Occipital lobe (tissue), 1 donor: ENCODE measurements at regions not wholly inside any gene's neighbourhood (a gene's known extent, or its start where the extent isn't known, plus 50 kb on each side); places are given as distances from the start of the nearest gene placed in this dataset.
"Not testable (repeated sequence)": the region's sequence is repeated elsewhere in the genome, so short reads cannot be mapped to it uniquely, and the experiment has no call there.

Source experiments
- DNase-seq: peaks from one replicate; lab custom pipeline; 2025; lab: John Stamatoyannopoulos, UW

DNA sequence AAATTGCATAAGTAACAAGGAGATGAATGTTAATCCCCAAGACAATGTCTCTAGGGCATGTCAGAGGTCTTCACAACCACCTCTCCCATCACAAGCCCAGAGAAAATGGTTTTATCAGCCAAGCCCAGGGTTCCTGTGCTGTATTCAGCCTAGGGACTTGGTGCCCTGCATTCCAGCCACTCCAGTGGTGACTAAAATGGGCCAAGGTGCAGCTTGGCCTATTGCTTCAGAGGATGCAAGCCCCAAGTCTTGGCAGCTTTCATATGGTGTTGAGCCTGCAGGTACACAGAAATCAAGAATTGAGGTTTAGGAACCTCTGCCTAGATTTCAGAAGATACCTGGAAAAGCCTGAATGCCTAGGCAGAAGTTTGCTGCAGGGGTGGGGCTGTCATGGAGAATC lies 1118.6 kb downstream of the PLA2G4A start:
- no peak for DNase-seq

DNA sequence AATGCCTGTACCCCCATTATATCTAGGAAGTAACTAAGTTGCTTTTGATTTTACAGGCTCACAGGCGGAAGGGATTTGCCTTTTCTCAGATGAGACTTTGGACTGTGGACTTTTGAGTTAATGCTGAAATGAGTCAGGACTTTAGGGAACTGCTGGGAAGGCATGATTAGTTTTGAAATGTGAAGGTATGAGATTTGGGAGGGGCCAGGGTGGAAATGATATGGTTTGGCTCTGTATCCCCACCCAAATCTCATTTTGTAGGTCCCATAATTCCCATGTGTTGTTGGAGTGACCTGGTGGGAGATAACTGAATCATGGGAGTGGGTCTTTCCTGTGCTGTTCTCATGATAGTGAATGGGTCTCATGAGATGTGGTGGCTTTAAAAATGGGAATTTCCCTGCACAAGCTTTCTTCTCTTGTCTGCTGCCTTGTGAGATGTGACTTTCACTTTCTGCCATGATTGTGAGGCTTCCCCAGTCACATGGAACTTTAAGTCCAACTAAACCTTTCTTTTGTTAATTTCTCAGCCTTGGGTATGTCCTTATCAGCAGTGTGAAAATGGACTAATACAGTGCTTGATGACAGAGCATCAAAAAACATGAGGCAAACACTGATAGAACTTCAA lies 1119.5 kb downstream of the PLA2G4A start:
- DNase-seq = no peak

DNA sequence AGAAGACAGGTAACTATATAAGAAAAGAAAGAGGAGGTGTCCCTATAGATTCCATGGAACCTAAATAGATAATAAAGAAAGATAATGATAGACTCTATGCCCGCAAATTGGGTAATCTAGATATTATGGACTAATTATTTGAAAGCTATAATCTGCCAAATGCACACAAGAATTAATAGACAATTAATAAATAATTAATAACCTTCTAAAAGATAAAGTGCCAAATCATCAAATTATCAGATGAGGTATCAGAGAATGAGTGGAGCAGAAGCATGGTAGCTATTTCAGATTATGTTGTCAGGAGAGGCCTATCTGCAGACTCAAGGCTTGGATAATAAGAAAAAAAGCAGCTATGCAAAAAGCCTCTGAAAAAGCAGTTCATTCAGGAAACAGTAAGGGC lies 1120.8 kb downstream of the PLA2G4A start:
- DNase-seq = no peak

DNA sequence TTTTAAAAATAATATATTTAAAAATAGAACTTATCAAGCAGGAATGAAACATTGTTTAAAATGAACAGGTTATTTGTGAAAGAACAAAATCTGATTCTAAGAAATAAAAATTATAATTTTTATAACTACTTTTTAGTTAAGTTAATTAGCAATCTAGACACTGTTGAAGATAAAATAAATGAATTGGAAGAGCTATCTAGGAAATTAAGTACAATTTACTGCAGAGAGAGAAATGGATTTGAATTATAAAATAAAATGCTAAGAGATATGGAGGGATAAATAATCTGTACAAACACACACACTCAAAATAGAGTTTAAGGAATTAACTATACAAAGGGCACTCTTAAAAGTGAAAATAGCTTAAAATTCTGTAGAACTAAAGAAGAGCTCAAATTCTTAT lies 1123.1 kb downstream of the PLA2G4A start:
- DNase-seq = no peak

DNA sequence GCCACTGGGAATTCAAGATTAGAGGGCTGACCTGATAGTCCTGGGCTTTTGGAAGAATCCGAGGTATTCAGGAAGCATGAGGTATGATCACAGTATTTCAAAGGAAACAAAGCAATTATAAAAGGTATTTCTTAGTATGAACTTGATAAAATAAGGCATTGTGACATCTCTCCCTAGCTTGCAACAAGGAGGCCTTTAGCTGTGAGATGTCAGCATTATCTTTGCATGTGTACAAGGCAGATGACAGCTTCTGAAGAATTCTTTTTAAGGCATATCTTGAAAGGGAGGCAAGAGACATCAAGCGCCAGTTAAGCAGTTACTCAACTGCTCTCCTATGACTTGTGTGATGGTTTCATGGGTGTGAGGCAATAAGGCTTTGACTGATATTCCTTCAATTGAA lies 1123.7 kb downstream of the PLA2G4A start:
- no peak for DNase-seq

DNA sequence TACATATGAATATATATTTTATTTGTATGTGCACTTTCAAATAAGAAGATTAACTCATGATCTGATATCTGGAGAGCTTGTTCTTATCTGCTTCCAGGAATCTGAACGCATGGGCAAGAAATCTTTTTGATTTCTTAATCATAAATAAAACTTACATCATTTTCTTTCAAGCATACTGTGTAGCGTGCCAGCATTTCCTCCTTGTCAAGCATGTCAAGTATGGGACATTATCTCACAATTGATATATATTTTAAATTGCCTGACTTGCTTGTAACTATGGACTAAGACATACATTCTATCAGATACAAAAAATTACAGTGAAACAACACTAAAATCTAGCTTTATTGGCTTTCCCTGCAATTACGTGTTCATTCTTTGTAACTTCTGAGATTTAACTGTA lies 1128.2 kb downstream of the PLA2G4A start:
- DNase-seq = no peak

DNA sequence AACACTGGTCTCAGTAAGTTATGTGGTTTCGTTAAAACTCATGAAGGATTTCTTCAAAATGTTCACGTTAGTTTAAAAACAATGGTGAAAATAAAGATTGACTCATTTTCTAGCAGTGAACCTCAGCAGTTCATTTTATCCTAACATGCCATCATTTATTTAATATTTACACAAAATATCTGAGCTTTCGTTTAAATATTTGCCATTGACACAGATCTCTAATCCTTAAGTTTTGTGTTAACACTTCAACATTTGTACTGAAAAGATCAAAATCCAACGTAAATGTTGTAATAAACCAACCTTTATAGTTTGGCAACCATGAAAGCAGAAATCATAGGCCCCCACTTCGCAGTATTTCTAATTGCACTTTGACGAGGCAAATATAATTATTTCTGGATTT lies 1129.5 kb downstream of the PLA2G4A start:
- DNase-seq = no peak

DNA sequence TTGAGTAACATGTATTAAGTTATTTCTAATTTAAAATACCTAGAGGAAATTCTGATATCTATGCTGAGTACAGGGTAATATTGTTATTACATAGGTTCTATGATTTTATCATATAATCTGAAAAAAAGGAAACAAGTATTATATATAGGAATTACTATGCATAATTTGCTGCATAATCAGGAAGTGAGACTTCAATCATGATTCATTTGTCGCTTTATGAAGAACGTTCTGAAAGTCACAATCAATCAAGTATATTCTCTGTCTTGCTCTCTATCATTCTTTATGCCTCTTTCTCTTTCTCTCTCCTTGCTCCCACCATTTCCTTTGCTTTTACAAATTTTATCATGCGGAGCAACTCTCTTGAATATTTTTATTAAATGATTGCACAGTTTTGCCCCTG lies 1130.3 kb downstream of the PLA2G4A start:
- DNase-seq = no peak

DNA sequence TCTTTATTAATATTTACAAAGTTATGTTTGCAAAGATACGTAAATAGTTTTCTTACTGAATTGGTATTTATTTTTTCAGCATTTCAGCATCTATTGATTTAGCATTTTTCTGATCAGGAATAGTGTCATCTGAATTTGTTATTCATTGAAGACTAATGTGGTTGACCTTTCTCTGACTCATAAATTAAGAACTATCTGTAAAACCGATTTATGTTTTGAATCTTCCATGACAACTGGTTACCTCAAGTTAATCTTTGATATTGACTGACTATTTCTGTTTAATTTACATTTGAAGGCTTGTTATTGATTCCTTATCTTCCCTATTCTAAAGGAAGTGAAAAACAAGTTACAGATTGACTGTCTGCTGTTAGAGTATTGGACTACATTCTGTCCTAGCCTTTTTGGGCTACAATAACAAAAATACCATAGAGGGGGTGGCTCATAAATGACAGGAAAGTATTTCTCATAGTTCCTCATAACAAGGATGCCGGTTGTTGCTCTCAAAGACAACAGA lies 1131.4 kb downstream of the PLA2G4A start:
- no peak for DNase-seq

DNA sequence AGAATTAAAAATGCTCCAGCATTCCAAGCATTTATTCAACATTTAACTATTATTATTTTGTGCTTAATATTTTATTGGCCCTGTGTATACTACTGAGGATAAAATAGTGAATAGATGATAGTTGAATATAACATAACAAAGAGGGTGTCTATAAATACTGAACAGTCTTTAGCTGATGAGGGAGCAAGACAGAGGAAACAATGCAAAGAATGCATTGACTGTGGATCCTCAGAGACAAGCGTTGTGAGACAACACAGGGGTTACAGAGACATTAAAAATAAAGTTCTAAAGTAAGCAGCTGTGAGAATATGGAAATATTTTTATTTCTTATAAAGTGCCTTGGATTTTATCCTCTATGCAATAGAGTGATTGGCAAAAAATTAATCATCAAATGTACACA lies 1133.1 kb downstream of the PLA2G4A start:
- no peak for DNase-seq

DNA sequence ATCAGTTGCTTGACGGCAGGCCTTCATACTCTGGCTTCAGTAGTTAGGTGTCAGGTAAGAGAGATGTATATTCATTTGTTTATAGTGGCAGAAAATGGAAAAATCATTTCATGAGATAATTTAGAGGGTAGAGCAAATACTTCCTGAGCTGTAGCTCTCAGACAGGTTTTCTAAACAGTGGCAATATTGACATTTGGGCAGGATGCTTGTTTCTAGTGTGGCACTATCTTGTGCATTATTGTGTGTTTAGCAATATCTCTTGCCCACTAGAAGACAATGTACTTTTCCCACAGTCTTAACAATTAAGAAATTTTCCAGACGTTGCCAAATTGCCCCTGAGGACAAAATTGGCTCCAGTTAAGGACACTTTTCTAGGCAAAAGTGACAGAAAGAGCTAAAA lies 1143.1 kb downstream of the PLA2G4A start:
- DNase-seq = no peak

DNA sequence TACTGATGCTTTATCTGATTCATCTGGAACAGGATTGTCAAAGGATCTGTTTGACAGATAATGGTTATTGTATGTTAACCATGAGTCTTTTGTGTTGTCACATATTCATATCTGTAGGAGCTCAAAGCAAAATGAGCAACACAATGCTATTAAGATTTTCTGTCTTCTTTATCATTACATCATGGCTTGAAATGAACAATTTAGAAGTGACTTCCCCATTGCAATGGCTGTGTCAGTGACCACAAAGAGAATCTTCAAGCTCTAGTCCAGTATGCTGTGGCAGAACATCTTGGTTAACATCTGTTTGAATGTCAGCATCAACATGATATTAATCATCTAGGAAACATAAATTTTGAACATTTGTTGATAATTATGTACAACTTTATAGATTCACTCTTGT lies 1148.5 kb downstream of the PLA2G4A start:
- DNase-seq = no peak

DNA sequence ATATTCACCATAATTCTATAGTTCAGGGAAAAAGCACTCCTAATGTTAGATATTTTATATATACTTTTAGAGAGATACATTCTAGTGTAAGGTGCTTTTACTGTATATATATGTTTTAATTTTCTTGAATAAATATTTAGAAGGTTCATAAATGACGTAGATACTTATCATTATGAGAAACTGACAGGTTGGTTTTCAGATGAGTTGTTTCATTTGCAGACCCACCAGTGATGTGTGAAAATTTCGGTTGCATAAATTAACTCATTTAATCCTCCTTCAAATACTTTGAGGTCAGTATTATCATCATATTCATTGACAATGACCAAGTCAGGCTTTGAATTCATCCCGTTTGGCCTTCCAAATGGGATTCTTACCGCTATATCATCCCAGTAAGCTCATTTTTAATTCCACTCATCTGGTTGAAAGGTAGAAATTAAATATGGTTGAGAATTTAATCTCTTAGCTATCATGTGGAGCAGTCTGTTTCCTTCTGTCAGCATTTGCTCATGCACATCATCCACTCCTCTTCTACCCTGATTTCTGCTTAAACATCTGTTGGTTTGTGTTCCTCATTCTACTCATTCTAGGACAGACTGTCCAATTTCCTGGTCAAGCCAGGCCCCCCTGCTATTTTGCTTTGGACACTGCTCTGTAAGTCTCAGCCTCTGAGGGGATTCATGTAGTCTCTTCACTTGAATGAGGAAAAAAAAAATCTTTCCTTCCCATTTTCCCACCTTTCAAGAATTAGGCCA lies 1156.6 kb downstream of the PLA2G4A start:
- DNase-seq = no peak

DNA sequence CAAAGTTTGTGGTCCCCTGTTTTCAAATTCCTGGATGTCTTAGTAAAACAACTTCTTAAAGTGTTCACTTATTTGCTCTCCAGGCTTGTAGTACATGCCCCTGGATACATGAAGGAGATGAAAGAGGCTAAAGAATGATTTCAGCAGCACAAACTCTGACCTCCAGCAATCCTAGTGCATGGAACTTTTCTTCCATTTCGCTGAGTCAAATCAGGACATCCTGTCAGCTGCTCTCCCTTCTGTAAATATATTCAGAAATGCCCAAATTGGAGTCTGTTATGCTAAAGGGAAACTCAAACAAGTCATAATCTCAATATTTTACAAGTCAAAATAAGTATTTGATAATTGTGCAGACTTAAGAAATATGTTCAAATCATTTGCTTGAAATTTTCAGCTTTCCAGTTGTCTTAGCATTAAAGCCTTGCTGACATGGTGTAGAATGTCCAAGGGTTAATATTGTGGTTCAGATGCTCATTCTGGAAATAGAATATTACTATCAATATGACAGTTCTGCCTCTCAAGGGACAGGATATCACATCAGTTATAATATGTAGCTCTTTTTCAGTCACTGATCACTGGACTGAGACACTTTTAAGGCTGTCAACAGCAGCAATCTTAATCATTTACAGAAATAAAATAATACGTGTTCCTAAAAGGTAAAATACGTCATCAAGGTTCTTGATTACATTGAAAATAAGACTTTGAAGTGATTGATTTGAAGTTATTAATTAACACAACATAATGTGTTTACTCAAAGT lies 1157.3 kb downstream of the PLA2G4A start:
- no peak for DNase-seq

DNA sequence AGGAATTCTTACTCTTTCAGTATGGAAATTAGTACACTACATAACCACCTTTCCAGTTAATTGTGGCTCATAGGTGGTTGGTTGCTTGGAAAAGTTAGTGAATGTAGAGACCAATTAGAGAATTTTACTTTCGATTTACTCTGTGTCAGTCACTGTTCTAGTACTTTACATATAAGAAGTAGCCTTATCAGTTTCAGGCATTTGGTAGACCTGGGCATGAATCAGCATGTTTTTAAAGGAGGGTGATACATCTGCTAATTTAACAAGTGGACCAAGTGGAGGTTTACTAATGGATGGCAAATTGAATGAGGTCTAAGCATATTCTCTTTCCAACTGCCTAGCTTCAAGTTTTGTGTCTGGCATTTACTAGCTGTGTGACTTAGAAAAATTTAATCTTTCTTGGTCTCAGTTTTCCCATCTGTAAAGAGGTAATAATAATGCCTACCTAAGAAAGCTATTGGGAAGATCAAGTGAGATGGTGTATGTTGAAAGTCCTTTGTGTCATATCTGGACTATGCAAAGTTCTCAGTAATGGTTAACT lies 1158.6 kb downstream of the PLA2G4A start:
- no peak for DNase-seq

DNA sequence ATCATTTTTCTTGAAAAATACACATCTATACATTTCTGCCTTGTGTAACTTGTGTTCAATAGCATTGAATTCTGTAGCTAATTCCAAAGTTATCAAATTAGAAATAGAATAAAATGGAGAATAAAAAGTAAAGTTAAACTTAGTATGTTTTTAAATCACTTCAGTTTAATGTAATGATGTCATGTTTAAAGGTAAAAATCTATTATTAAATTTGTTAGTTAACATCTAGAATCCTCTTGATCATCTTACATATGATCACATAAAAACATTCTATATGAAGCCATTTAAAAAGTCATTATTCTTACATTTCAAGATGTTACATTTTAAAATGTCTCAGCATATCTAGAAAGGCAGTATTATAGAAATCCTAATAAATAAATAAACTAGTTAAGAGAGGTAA lies 1163.2 kb downstream of the PLA2G4A start:
- no peak for DNase-seq

DNA sequence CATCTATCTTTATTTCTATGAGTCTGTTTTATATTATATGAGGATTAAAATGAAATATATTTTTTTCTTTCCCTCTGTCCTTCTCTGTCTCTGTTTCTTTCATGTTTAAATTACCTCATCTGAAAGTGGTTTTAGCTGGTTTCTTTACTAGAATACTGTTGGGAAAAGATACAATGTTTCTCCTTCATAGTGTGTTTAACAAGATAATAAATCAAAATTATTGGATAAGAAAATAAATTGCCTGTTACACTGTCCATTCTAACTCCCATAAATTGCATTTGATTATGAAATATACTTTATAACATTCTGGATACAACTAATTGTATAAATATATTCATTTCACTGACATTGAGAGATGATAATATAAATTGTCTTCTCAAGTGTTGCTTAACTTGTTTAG lies 1168.0 kb downstream of the PLA2G4A start:
- no peak for DNase-seq

DNA sequence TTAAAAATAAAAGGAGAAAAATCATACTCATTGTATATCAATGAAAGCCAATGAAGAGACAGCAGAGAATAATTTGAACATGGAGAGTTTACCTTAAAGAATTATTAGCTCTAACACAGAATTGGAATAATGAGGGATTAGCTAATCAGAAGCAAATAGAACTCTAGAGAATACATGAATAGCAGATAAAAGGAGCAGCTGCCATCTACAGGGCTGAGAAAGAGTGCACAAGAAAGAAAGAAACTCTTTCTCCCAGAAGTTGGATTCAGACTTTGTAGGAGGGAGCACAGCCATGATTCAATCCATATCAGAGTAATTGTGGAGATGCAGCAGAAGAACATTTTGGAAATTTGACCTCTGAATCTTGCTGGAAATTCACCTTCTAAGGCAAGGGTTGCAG lies 1171.2 kb downstream of the PLA2G4A start:
- DNase-seq = no peak

DNA sequence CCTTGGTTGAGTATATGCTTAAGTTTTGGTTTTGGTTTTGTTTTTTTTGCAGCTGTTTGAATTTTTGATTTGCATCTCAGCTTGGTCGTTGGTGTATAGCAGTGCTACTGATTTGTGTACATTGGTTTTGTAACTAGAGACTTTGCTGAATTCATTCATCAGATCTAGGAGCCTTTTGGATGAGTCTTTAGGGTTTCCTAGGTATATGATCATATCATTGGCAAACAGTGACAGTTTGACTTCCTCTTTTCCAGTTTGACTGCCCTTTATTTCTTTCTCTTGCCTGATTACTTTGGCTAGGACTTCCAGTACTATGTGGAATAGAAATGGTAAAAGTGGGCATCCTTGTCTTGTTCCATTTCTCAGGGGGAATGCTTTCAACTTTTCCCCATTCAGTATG lies 1174.9 kb downstream of the PLA2G4A start:
- DNase-seq = not testable (repeated sequence)

DNA sequence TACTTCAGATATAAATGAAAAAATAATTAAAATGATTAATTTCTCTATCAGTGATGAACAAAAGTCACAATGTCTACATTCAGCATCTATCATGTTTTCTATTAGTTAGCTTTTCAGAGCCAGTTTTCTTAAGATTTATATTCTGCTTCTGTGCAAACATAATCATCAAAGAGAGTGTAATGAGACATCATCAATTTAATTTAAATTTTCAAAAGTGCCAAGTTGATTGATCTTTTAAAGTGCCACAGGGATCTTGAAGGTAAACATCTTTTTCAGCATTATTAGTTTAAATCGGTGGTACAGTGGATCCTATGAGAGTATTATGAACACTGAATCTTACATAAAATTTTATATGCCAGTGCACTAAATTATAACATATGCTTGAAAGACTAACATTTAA lies 1176.1 kb downstream of the PLA2G4A start:
- DNase-seq = no peak

DNA sequence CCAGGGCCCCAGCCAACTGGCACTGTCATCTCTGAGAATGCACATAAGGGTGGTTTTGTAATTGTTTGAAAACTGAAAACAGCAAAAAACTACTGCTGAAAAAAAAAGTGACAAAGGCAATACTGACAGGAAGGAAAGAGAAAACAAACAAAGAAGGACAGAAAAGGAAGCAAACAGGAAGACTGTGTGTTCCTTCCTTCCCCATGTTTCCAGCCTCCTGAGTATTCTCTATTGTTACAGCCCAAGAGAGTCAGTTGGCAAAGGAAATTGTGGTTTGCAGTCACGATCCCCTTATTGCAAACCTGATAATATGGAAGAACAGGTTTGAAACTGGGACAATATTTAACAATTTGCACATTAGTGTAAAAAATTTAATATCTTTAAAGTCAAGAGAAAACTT lies 1177.6 kb downstream of the PLA2G4A start:
- DNase-seq = no peak

DNA sequence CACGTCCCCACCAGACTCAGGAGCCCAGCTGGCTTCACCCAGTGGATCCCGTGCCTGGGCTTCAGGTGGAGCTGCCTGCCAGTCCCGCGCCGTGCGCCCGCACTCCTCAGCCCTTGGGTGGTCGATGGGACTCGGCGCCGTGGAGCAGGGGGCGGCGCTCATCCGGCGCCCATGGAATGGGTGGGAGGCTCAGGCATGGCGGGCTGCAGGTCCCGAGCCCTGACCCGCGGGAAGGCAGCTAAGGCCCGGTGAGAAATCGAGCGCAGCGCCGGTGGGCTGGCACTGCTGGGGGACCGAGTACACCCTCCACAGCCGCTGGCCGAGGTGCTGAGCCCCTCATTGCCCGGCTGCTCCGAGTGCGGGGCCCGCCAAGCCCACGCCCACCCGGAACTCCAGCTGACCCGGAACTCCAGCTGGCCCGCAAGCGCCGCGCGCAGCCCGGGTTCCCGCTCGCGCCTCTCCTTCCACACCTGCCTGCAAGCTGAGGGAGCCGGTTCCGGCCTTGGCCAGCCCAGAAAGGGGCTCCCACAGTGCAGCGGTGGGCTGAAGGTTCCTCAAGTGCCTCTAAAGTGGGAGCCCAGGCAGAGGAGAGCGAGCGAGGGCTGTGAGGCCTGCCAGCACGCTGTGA lies 1184.6 kb downstream of the PLA2G4A start:
- not testable (repeated sequence) for DNase-seq
